ENCODE measurements at regions not wholly inside any gene's neighbourhood (a gene's known extent, or its start where the extent isn't known, plus 50 kb on each side); places are given as distances from the start of the nearest gene placed in this dataset.
"Not testable (repeated sequence)": the region's sequence is repeated elsewhere in the genome, so short reads cannot be mapped to it uniquely, and the experiment has no call there.

- no peak overlapping the region for H3K4me3 ChIP-seq (ENCODE audit: low read length in 2 of 2)
- no peaks in the 10 kb centered on the region for H3K27me3 ChIP-seq (ENCODE audit: control insufficient read depth in 2 of 2, insufficient read depth in 1 of 2, low read length in 1 of 2)
- DNase-seq (ENCODE audit: low read depth in 6 of 9, low spot score in 9 of 9) = no peak
- WGBS = 93% methylated on average over 3 of the region's 3 CpGs
- no peaks in the 10 kb centered on the region for H3K4me1 ChIP-seq (ENCODE audit: control insufficient read depth in 2 of 2, insufficient read depth in 2 of 2, low read length in 2 of 2)
- H3K9me3 ChIP-seq (ENCODE audit: control insufficient read depth in 2 of 2, insufficient read depth in 1 of 2, low read length in 1 of 2) = no peaks in the 10 kb centered on the region
- H3K27ac ChIP-seq (ENCODE audit: low read depth in 1 of 2, low read length in 1 of 2) = no peak overlapping the region
- no peaks in the 10 kb centered on the region for H3K36me3 ChIP-seq (ENCODE audit: control insufficient read depth in 2 of 2, insufficient read depth in 2 of 2, low read length in 1 of 2)
Observed at GRCh38 chr17:70702683-70703255, 533.4 kb downstream of the KCNJ2 start.

DNA sequence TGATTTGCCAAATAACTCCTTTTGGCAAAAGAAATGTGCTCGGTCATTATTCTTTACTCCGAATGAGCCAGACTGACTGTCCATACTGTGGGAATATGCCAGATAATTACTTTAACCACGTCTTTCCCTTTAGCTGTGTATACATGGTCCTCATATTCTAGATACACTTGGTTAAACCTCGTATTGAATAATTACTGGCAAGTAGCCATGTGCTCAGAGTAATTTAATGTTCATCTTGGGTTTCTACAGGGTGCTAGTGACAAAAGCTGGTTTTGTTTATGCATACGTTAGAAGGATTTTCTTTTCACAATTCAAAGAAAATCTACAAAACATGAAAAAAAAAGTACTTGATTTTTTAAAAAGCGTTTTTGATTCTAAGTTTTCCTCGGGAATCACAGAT lies 540.3 kb downstream of the KCNJ2 start:
- Histone ChIP-seq H3K9me3 (ENCODE audit: control insufficient read depth in 2 of 2, insufficient read depth in 1 of 2, low read length in 1 of 2) (no peaks in the 10 kb centered on the region), H3K27me3 (ENCODE audit: control insufficient read depth in 2 of 2, insufficient read depth in 1 of 2, low read length in 1 of 2) (no peaks in the 10 kb centered on the region), H3K4me1 (ENCODE audit: control insufficient read depth in 2 of 2, insufficient read depth in 2 of 2, low read length in 2 of 2) (no peaks in the 10 kb centered on the region), H3K36me3 (ENCODE audit: control insufficient read depth in 2 of 2, insufficient read depth in 2 of 2, low read length in 1 of 2) (no peaks in the 10 kb centered on the region), H3K27ac (ENCODE audit: low read depth in 1 of 2, low read length in 1 of 2) (no peak overlapping the region), H3K4me3 (ENCODE audit: low read length in 2 of 2) (no peak overlapping the region)
- WGBS = 92% methylated on average over 7 of the region's 7 CpGs
- no peak for DNase-seq (ENCODE audit: low read depth in 6 of 9, low spot score in 9 of 9)

- no peak overlapping the region for H3K4me3 ChIP-seq (ENCODE audit: low read length in 2 of 2)
- H3K36me3 ChIP-seq (ENCODE audit: control insufficient read depth in 2 of 2, insufficient read depth in 2 of 2, low read length in 1 of 2) = no peaks in the 10 kb centered on the region
- no peaks in the 10 kb centered on the region for H3K4me1 ChIP-seq (ENCODE audit: control insufficient read depth in 2 of 2, insufficient read depth in 2 of 2, low read length in 2 of 2)
- no peak for DNase-seq (ENCODE audit: low read depth in 6 of 9, low spot score in 9 of 9)
- no peaks in the 10 kb centered on the region for H3K9me3 ChIP-seq (ENCODE audit: control insufficient read depth in 2 of 2, insufficient read depth in 1 of 2, low read length in 1 of 2)
- no peak overlapping the region for H3K27ac ChIP-seq (ENCODE audit: low read depth in 1 of 2, low read length in 1 of 2)
- no peaks in the 10 kb centered on the region for H3K27me3 ChIP-seq (ENCODE audit: control insufficient read depth in 2 of 2, insufficient read depth in 1 of 2, low read length in 1 of 2)
Observed at GRCh38 chr17:70713694-70714093, 544.4 kb downstream of the KCNJ2 start.

- H3K27ac ChIP-seq (ENCODE audit: low read depth in 1 of 2, low read length in 1 of 2) = no peak overlapping the region
- no peak for DNase-seq (ENCODE audit: low read depth in 6 of 9, low spot score in 9 of 9)
Observed at GRCh38 chr17:70716551-70716950, 547.2 kb downstream of the KCNJ2 start.

DNA sequence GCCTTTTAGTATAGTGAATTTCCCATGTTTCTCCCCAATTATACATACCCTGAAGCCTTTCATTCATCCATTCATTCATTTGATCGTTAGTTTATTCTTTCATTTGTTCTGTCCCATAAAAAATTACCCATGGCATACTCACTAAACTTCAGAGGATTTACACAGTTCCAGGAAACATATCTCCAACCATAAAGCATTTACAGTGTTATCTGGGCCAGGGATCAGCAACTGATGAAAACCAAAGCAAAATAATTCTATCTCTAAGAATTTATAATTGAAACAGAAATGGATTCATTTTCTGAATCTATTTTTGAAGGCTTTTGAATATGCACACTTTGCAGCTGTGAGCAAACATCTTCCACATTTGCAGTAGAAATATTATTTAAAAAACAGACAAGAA lies 547.7 kb downstream of the KCNJ2 start:
- Histone ChIP-seq H3K4me3 (ENCODE audit: low read length in 2 of 2) (no peak overlapping the region), H3K27me3 (ENCODE audit: control insufficient read depth in 2 of 2, insufficient read depth in 1 of 2, low read length in 1 of 2) (no peaks in the 10 kb centered on the region)
- 99% methylated on average over 1 of the region's 1 CpG for WGBS

More at GRCh38 chr17:70716551-70716950, 547.2 kb downstream of the KCNJ2 start:
- no peaks in the 10 kb centered on the region for H3K9me3 ChIP-seq (ENCODE audit: control insufficient read depth in 2 of 2, insufficient read depth in 1 of 2, low read length in 1 of 2)
- no peaks in the 10 kb centered on the region for H3K27me3 ChIP-seq (ENCODE audit: control insufficient read depth in 2 of 2, insufficient read depth in 1 of 2, low read length in 1 of 2)
- no peaks in the 10 kb centered on the region for H3K4me1 ChIP-seq (ENCODE audit: control insufficient read depth in 2 of 2, insufficient read depth in 2 of 2, low read length in 2 of 2)
- no peak overlapping the region for H3K4me3 ChIP-seq (ENCODE audit: low read length in 2 of 2)
- H3K36me3 ChIP-seq (ENCODE audit: control insufficient read depth in 2 of 2, insufficient read depth in 2 of 2, low read length in 1 of 2) = no peaks in the 10 kb centered on the region
- WGBS = 88% methylated on average over 3 of the region's 3 CpGs

DNA sequence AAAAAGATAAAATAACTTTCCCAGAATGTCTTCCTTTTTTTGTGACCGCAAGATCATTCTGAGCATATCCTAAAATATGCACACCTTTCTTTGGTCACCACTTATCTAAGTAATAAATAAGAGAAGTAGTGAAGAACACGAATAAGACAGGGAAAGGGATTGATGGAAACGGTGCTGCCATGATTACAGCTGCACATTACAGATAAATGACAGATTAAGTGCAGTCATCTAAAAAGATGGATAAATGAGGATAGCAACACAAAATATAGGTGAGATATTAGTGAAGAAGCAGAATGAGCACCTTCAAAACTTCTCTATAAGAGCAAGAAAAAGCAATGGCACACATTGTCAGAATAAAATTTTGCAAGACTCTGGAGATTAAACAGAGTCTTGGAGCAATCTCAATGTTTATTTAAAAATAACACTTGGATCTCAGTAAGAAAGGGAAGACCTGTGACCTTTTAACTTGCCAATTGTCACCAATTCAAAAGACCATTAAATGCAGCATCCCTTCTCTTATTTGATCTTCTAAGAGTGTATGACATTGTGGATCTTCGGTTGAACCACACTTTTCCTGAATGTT lies 567.1 kb downstream of the KCNJ2 start:
- Histone ChIP-seq H3K4me3 (ENCODE audit: low read length in 2 of 2) (no peak overlapping the region), H3K27me3 (ENCODE audit: control insufficient read depth in 2 of 2, insufficient read depth in 1 of 2, low read length in 1 of 2) (no peaks in the 10 kb centered on the region), H3K4me1 (ENCODE audit: control insufficient read depth in 2 of 2, insufficient read depth in 2 of 2, low read length in 2 of 2) (no peaks in the 10 kb centered on the region), H3K27ac (ENCODE audit: low read depth in 1 of 2, low read length in 1 of 2) (no peak overlapping the region), H3K36me3 (ENCODE audit: control insufficient read depth in 2 of 2, insufficient read depth in 2 of 2, low read length in 1 of 2) (no peaks in the 10 kb centered on the region), H3K9me3 (ENCODE audit: control insufficient read depth in 2 of 2, insufficient read depth in 1 of 2, low read length in 1 of 2) (no peaks in the 10 kb centered on the region)
- 93% methylated on average over 4 of the region's 4 CpGs for WGBS
- no peak for DNase-seq (ENCODE audit: low read depth in 6 of 9, low spot score in 9 of 9)

More for the DNA sequence above, 547.7 kb downstream of the KCNJ2 start:
- H3K27ac ChIP-seq (ENCODE audit: low read depth in 1 of 2, low read length in 1 of 2) = no peak overlapping the region
- no peaks in the 10 kb centered on the region for H3K9me3 ChIP-seq (ENCODE audit: control insufficient read depth in 2 of 2, insufficient read depth in 1 of 2, low read length in 1 of 2)
- no peaks in the 10 kb centered on the region for H3K36me3 ChIP-seq (ENCODE audit: control insufficient read depth in 2 of 2, insufficient read depth in 2 of 2, low read length in 1 of 2)
- no peak for DNase-seq (ENCODE audit: low read depth in 6 of 9, low spot score in 9 of 9)
- H3K4me1 ChIP-seq (ENCODE audit: control insufficient read depth in 2 of 2, insufficient read depth in 2 of 2, low read length in 2 of 2) = no peaks in the 10 kb centered on the region

- Histone ChIP-seq H3K4me3 (ENCODE audit: low read length in 2 of 2) (no peak overlapping the region), H3K9me3 (ENCODE audit: control insufficient read depth in 2 of 2, insufficient read depth in 1 of 2, low read length in 1 of 2) (no peaks in the 10 kb centered on the region), H3K4me1 (ENCODE audit: control insufficient read depth in 2 of 2, insufficient read depth in 2 of 2, low read length in 2 of 2) (no peaks in the 10 kb centered on the region), H3K27ac (ENCODE audit: low read depth in 1 of 2, low read length in 1 of 2) (no peak overlapping the region), H3K27me3 (ENCODE audit: control insufficient read depth in 2 of 2, insufficient read depth in 1 of 2, low read length in 1 of 2) (no peaks in the 10 kb centered on the region), H3K36me3 (ENCODE audit: control insufficient read depth in 2 of 2, insufficient read depth in 2 of 2, low read length in 1 of 2) (no peaks in the 10 kb centered on the region)
- 59% methylated on average over 2 of the region's 2 CpGs for WGBS
- DNase-seq (ENCODE audit: low read depth in 6 of 9, low spot score in 9 of 9) = no peak
Observed at GRCh38 chr17:70739065-70739464, 569.7 kb downstream of the KCNJ2 start.

DNA sequence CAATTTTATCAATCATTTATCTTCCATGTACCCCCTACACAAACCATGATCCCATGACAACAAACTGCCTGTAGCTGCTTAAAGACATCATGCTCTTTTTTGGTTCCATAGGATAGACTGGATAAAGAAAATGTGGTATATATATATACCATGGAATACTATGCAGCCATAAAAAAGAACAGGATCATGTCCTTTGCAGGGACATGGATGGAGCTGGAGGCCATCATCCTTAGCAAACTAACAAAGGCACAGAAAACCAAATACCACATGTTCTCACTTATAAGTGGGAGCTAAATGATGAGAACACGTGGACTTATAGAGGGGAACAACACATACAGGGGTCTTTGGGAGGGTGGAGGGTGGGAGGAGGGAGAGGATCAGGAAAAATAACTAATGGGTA lies 577.2 kb downstream of the KCNJ2 start:
- not testable (repeated sequence) for DNase-seq (ENCODE audit: low read depth in 6 of 9, low spot score in 9 of 9); H3K4me3 ChIP-seq (ENCODE audit: low read length in 2 of 2); H3K36me3 ChIP-seq (ENCODE audit: control insufficient read depth in 2 of 2, insufficient read depth in 2 of 2, low read length in 1 of 2); H3K9me3 ChIP-seq (ENCODE audit: control insufficient read depth in 2 of 2, insufficient read depth in 1 of 2, low read length in 1 of 2); H3K27ac ChIP-seq (ENCODE audit: low read depth in 1 of 2, low read length in 1 of 2); H3K27me3 ChIP-seq (ENCODE audit: control insufficient read depth in 2 of 2, insufficient read depth in 1 of 2, low read length in 1 of 2); H3K4me1 ChIP-seq (ENCODE audit: control insufficient read depth in 2 of 2, insufficient read depth in 2 of 2, low read length in 2 of 2)
- WGBS = 96% methylated on average over 1 of the region's 1 CpG

DNA sequence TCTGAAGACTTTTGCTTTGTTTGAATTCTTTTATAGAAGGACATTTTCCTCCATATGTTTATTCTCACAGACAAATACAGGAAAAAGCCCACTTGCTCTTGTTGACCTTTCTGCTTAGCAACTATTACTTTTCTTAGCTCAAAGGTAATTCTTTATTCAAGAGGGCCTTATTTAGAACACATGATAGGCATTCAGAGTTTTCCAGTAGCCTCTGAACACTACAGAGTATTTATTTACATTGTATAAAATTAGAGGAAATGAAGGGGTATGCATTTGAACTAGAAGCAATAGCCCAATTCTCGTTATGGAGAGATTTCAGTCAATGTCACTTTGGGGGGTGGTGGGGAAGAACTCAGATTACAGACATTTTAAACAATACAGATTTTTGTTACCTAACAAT lies 581.7 kb downstream of the KCNJ2 start:
- no peak overlapping the region for H3K4me3 ChIP-seq (ENCODE audit: low read length in 2 of 2)
- no peaks in the 10 kb centered on the region for H3K9me3 ChIP-seq (ENCODE audit: control insufficient read depth in 2 of 2, insufficient read depth in 1 of 2, low read length in 1 of 2)
- H3K27me3 ChIP-seq (ENCODE audit: control insufficient read depth in 2 of 2, insufficient read depth in 1 of 2, low read length in 1 of 2) = no peaks in the 10 kb centered on the region
- DNase-seq (ENCODE audit: low read depth in 6 of 9, low spot score in 9 of 9) = no peak
- H3K4me1 ChIP-seq (ENCODE audit: control insufficient read depth in 2 of 2, insufficient read depth in 2 of 2, low read length in 2 of 2) = no peaks in the 10 kb centered on the region
- 85% methylated on average over 1 of the region's 1 CpG for WGBS
- no peak overlapping the region for H3K27ac ChIP-seq (ENCODE audit: low read depth in 1 of 2, low read length in 1 of 2)
- H3K36me3 ChIP-seq (ENCODE audit: control insufficient read depth in 2 of 2, insufficient read depth in 2 of 2, low read length in 1 of 2) = no peaks in the 10 kb centered on the region
